Uterus (tissue), 2 donors: ENCODE measurements at regions not wholly inside any gene's neighbourhood (a gene's known extent, or its start where the extent isn't known, plus 50 kb on each side); places are given as distances from the start of the nearest gene placed in this dataset.

ENCODE experiments used
- CTCF ChIP-seq, 4 experiments: fragments of 200-600 bp in 2 of 4; fragments of 450-650 bp in 2 of 4; sonication (generic) in 2 of 4; IDR thresholded peaks; one replicate each; pipeline ENCODE4 v1.5.1; 2016 to 2019; ENCODE audit warnings: antibody characterized with exemption in 4 of 4, mild to moderate bottlenecking in 2 of 4, moderate library complexity in 1 of 4
- POLR2A ChIP-seq, 2 donors: fragments of 450-650 bp; IDR thresholded peaks; one replicate each; pipeline ENCODE4 v1.6.1; 2016; ENCODE audit warnings: antibody characterized with exemption in 2 of 2, mild to moderate bottlenecking in 1 of 2, moderate library complexity in 1 of 2

- TF ChIP-seq CTCF (IDR thresholded peaks at IDR 0.05) (no peak), POLR2A (IDR thresholded peaks at IDR 0.05) (no peak)
Observed at GRCh38 chr5:164433106-164433870, 927.9 kb downstream of the MAT2B start.
